Loucy (cell line): ENCODE measurements at regions not wholly inside any gene's neighbourhood (a gene's known extent, or its start where the extent isn't known, plus 50 kb on each side); places are given as distances from the start of the nearest gene placed in this dataset.

ENCODE experiments used
- H2AFZ ChIP-seq: fragments of 200-600 bp; sonication (generic); 2 replicates; pipeline ENCODE4 v1.6.0; 2016; ENCODE audit warnings: antibody characterized with exemption, mild to moderate bottlenecking, low read length, moderate library complexity
- H3F3A ChIP-seq: fragments of 200-600 bp; 2 replicates; pipeline ENCODE4 v1.6.0; 2016; ENCODE audit warnings: antibody characterized with exemption, low read depth, mild to moderate bottlenecking
- H3K27me3 ChIP-seq: fragments of 200-600 bp; sonication (generic); 2 replicates; pipeline ENCODE4 v1.6.1; 2014; ENCODE audit warnings: low read length, mild to moderate bottlenecking; ENCODE audit not compliant: insufficient read depth, poor library complexity, severe bottlenecking
- H3K36me3 ChIP-seq: fragments of 200-600 bp; sonication (generic); 2 replicates; pipeline ENCODE4 v1.6.1; 2016; ENCODE audit warnings: low read length; ENCODE audit not compliant: insufficient read depth
- H3K4me1 ChIP-seq: fragments of 200-600 bp; sonication (generic); 2 replicates; pipeline ENCODE4 v1.5.1; 2014; ENCODE audit warnings: low read length, mild to moderate bottlenecking; ENCODE audit not compliant: insufficient read depth, poor library complexity, severe bottlenecking
- H3K4me2 ChIP-seq: fragments of 200-600 bp; sonication (generic); 2 replicates; pipeline ENCODE4 v1.6.0; 2014; ENCODE audit warnings: antibody characterized with exemption, low read length, low read depth, mild to moderate bottlenecking; ENCODE audit not compliant: poor library complexity, severe bottlenecking
- H3K4me3 ChIP-seq: fragments of 200-600 bp; sonication (generic); 2 replicates; pipeline ENCODE4 v1.5.1; 2014; ENCODE audit warnings: low read length, mild to moderate bottlenecking, mixed read lengths; ENCODE audit not compliant: poor library complexity, severe bottlenecking
- H3K79me2 ChIP-seq: fragments of 200-600 bp; sonication (generic); 2 replicates; pipeline ENCODE4 v1.6.1; 2014; ENCODE audit warnings: low read length; ENCODE audit not compliant: insufficient read depth
- H3K9ac ChIP-seq: fragments of 200-600 bp; sonication (generic); 2 replicates; pipeline ENCODE4 v1.6.0; 2014; ENCODE audit warnings: mild to moderate bottlenecking, low read depth, low read length, moderate library complexity; ENCODE audit not compliant: poor library complexity, severe bottlenecking
- H3K9me2 ChIP-seq: fragments of 200-600 bp; sonication (generic); replicated peaks from 2 replicates; pipeline ENCODE4 v1.6.1; 2016; ENCODE audit warnings: low read depth, low read length, mixed read lengths
- H3K9me3 ChIP-seq: fragments of 200-600 bp; sonication (generic); 2 replicates; pipeline ENCODE4 v1.6.1; 2014; ENCODE audit warnings: mild to moderate bottlenecking, antibody characterized with exemption, low read length, low read depth; ENCODE audit not compliant: insufficient read depth
- H4K20me1 ChIP-seq: fragments of 200-600 bp; sonication (generic); 2 replicates; pipeline ENCODE4 v1.6.0; 2014; ENCODE audit warnings: antibody characterized with exemption, low read length, mild to moderate bottlenecking; ENCODE audit not compliant: insufficient read depth, poor library complexity, severe bottlenecking
- EZH2phosphoT487 ChIP-seq: fragments of 200-600 bp; IDR thresholded peaks from 2 replicates; pipeline ENCODE4 v1.6.1; 2018; ENCODE audit warnings: antibody characterized with exemption, mild to moderate bottlenecking, moderate library complexity, borderline replicate concordance
- TF ChIP-seq, protein P1 (sequence below): fragments of 200-600 bp; sonication (generic); conservative IDR thresholded peaks from 2 replicates; pipeline ENCODE4 v1.5.1; 2014; ENCODE audit warnings: mild to moderate bottlenecking, antibody characterized with exemption, low read length

DNA sequence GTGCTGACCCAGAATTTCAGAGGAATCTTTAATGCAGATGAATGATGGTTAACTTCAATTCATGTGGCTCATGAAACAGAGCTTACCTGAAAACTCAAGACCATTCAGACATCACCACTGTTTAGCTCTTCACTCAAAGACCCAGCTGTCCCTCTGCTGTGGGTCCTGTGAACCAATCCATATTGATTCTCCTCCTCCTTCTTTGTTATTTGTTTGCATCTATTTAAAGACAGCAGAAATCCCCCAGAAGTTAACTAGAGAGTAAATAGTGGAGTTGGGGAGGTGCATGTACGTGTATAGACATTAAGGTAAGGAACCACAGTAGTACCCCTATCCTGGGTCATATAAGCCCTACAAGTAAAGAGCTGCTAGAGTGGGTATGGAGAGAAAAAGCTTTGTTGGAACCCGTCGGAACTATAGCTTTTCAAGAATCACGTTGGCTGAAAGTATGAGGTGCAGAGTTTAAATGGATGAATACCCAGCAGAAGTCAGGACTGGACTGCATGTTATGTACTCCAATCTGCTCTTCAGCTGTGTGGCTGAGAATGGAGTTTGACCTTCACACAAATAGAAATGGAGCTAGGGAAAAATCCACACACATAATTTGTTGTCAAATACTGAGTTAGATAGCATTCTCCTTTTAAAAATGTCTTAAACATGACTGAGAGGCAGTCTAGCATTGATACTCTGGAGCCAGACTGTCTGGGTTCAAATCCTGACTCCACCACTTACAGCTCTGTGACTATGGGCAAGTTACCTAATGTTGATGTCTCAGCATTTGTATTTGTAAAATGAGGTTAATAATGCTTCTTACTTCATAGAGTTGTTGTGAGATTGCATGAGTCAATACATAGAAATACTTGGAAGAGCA, 81.7 kb upstream of the HK2 start:
- H3K9me3 ChIP-seq = 0 out of 2 replicates have a peak, but pooled peaks cover 3% of the 10 kb centered on the region
- H3K79me2 ChIP-seq = no peaks in the 10 kb centered on the region
- H4K20me1 ChIP-seq = no peaks in the 10 kb centered on the region
- TF ChIP-seq, protein P1, sequence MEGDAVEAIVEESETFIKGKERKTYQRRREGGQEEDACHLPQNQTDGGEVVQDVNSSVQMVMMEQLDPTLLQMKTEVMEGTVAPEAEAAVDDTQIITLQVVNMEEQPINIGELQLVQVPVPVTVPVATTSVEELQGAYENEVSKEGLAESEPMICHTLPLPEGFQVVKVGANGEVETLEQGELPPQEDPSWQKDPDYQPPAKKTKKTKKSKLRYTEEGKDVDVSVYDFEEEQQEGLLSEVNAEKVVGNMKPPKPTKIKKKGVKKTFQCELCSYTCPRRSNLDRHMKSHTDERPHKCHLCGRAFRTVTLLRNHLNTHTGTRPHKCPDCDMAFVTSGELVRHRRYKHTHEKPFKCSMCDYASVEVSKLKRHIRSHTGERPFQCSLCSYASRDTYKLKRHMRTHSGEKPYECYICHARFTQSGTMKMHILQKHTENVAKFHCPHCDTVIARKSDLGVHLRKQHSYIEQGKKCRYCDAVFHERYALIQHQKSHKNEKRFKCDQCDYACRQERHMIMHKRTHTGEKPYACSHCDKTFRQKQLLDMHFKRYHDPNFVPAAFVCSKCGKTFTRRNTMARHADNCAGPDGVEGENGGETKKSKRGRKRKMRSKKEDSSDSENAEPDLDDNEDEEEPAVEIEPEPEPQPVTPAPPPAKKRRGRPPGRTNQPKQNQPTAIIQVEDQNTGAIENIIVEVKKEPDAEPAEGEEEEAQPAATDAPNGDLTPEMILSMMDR = no peak
- TF ChIP-seq EZH2phosphoT487 = no peak
- H3K4me2 ChIP-seq = no peak overlapping the region
- H3K4me3 ChIP-seq = no peak overlapping the region
- H3K9ac ChIP-seq = no peak overlapping the region
- H3F3A ChIP-seq = no peaks in the 10 kb centered on the region
- H3K36me3 ChIP-seq = no peaks in the 10 kb centered on the region; the same call in 1 of the 2 replicates
- H3K4me1 ChIP-seq = peaks cover 4% of the 10 kb centered on the region
- H2AFZ ChIP-seq = no peak overlapping the region
- H3K9me2 ChIP-seq = no peaks in the 10 kb centered on the region
- no peaks in the 10 kb centered on the region for H3K27me3 ChIP-seq

DNA sequence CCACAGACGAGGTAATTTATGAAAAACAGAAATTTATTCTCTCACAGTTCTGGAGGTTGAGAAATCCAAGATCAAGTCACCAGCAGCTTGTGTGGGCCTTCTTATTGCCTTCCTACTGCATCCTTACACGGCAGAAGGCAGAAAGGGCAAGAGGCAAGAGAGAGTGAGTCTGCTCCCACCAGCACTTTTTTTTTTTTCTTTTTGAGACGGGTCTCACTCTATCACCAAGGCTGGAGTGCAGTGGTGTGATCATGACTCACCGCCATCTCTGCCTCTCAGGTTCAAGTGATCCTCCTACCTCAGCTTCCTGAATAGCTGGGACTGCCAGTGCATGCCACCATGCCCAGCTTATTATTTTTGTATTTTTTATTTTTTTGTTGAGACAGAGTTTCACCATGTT, 78.5 kb upstream of the HK2 start:
- H3K4me1 ChIP-seq = peaks cover 4% of the 10 kb centered on the region
- H3F3A ChIP-seq = no peaks in the 10 kb centered on the region
- TF ChIP-seq, protein P1 = no peak
- no peak for TF ChIP-seq EZH2phosphoT487
- no peaks in the 10 kb centered on the region for H3K79me2 ChIP-seq
- no peak overlapping the region; the same call in 1 of the 2 replicates for H2AFZ ChIP-seq
- 0 out of 2 replicates have a peak, but pooled peaks cover 3% of the 10 kb centered on the region for H3K9me3 ChIP-seq
- H3K9me2 ChIP-seq = no peaks in the 10 kb centered on the region
- H3K4me2 ChIP-seq = no peak overlapping the region
- no peaks in the 10 kb centered on the region for H4K20me1 ChIP-seq
- no peak overlapping the region for H3K4me3 ChIP-seq
- H3K27me3 ChIP-seq = no peaks in the 10 kb centered on the region
- H3K9ac ChIP-seq = no peak overlapping the region
- H3K36me3 ChIP-seq = no peaks in the 10 kb centered on the region; the same call in 1 of the 2 replicates

DNA sequence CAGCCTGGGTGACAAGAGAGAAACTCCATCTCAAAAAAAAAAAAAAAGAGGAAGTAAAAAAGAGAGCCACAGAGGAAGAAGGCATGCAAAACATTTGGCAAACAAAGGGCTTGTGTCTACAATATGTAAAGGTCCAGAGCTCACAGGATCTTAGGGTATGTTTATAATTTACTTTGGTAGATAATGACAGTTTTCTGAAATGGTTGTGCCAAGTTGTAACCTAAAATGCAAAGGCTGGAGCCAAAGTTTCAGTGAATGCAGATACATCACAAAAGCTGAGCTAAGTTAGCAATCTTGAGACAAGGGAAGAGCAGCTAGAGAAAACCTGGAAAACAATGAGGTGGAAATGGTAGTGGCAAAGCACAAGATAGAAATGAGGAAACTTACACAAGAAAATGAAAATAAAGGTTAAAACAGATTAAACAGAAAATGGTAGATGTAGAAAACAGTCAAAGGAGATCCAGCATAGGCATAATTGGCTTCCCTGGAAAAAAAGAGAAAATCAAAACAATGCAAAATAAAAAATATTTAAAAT, 77.5 kb upstream of the HK2 start:
- Histone ChIP-seq H3K4me2 (no peak overlapping the region), H3K27me3 (no peaks in the 10 kb centered on the region), H2AFZ (no peak overlapping the region), H3K9me2 (no peaks in the 10 kb centered on the region), H3K4me3 (no peak overlapping the region), H3K36me3 (no peaks in the 10 kb centered on the region; the same call in 1 of the 2 replicates), H4K20me1 (no peaks in the 10 kb centered on the region), H3K9ac (no peak overlapping the region), H3F3A (no peaks in the 10 kb centered on the region), H3K9me3 (0 out of 2 replicates have a peak, but pooled peaks cover 3% of the 10 kb centered on the region), H3K4me1 (peaks cover 4% of the 10 kb centered on the region), H3K79me2 (no peaks in the 10 kb centered on the region)
- TF ChIP-seq EZH2phosphoT487 = no peak
- TF ChIP-seq, protein P1 = no peak
